ENCODE measurements at regions not wholly inside any gene's neighbourhood (a gene's known extent, or its start where the extent isn't known, plus 50 kb on each side); places are given as distances from the start of the nearest gene placed in this dataset.

- TF ChIP-seq, protein P1, sequence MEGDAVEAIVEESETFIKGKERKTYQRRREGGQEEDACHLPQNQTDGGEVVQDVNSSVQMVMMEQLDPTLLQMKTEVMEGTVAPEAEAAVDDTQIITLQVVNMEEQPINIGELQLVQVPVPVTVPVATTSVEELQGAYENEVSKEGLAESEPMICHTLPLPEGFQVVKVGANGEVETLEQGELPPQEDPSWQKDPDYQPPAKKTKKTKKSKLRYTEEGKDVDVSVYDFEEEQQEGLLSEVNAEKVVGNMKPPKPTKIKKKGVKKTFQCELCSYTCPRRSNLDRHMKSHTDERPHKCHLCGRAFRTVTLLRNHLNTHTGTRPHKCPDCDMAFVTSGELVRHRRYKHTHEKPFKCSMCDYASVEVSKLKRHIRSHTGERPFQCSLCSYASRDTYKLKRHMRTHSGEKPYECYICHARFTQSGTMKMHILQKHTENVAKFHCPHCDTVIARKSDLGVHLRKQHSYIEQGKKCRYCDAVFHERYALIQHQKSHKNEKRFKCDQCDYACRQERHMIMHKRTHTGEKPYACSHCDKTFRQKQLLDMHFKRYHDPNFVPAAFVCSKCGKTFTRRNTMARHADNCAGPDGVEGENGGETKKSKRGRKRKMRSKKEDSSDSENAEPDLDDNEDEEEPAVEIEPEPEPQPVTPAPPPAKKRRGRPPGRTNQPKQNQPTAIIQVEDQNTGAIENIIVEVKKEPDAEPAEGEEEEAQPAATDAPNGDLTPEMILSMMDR (IDR thresholded peaks at IDR 0.05 in 2 of 3, conservative IDR thresholded peaks at IDR 0.05 in 1 of 3; ENCODE audit: borderline replicate concordance in 1 of 3, insufficient read depth in 1 of 3, low read depth in 2 of 3, low read length in 2 of 3) = no peak
- TF ChIP-seq EZH2phosphoT487 (IDR thresholded peaks at IDR 0.05; ENCODE audit: borderline replicate concordance) (no peak), CEBPB (IDR thresholded peaks at IDR 0.05; ENCODE audit: low read depth) (no peak), TCF7L2 (IDR thresholded peaks at IDR 0.05; ENCODE audit: borderline replicate concordance, extremely low read depth, insufficient read depth, insufficient read length) (no peak), POLR2AphosphoS5 (IDR thresholded peaks at IDR 0.05; ENCODE audit: low read depth, low read length) (no peak), RAD21 (IDR thresholded peaks at IDR 0.05; ENCODE audit: low read depth) (no peak)
Measured at GRCh38 chr7:46580766-46581165, 659.7 kb upstream of the IGFBP3 start.
